GM23338 (cell line): ENCODE measurements at regions not wholly inside any gene's neighbourhood (a gene's known extent, or its start where the extent isn't known, plus 50 kb on each side); places are given as distances from the start of the nearest gene placed in this dataset.

Source experiments
- EZH2 ChIP-seq: fragments of 200-600 bp; sonication (generic); IDR thresholded peaks from one replicate; pipeline ENCODE4 v1.8.0; 2017; ENCODE audit warnings: antibody characterized with exemption, mild to moderate bottlenecking, low read depth; ENCODE audit not compliant: unreplicated experiment
- EZH2phosphoT487 ChIP-seq: fragments of 200-600 bp; sonication (generic); IDR thresholded peaks from one replicate; pipeline ENCODE4 v1.8.1; 2018; ENCODE audit warnings: antibody characterized with exemption; ENCODE audit not compliant: unreplicated experiment
- JUNB ChIP-seq: IDR thresholded peaks from one replicate; pipeline ENCODE4 v1.6.1; 2016; ENCODE audit warnings: antibody characterized with exemption; ENCODE audit not compliant: unreplicated experiment
- TF ChIP-seq, protein P1 (sequence below), 2 experiments: fragments of 200-600 bp in 1 of 2; sonication (generic) in 1 of 2; conservative IDR thresholded peaks; 2 replicates each; pipeline versions ENCODE4 v1.5.1 to v1.6.1; 2016 to 2017; ENCODE audit warnings: antibody characterized with exemption in 2 of 2, low read depth in 2 of 2, mild to moderate bottlenecking in 2 of 2, moderate library complexity in 1 of 2
- TF ChIP-seq, protein P2 (sequence below): IDR thresholded peaks from one replicate; pipeline ENCODE4 v1.6.1; 2018; ENCODE audit warnings: antibody characterized with exemption; ENCODE audit not compliant: unreplicated experiment

DNA sequence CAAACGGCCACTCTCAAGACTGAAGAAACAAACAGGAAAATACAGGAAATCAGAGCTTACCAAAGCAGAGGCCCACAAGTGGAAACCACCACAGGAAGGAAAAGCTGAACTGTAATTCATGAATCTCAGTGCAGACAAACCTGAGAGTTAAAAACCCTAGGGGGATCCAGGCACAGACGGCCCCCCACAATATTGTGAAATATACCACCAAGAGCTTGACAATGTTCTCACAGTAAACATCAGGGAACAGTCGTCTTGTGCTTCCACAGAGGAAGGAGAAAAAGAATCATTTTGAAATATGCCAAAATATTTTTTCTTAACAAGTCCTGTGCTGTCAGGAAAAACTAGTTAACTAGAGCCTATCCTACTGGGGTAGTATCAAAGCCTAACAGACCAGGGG lies 68.2 kb upstream of the NRG3 start:
- TF ChIP-seq, protein P1, sequence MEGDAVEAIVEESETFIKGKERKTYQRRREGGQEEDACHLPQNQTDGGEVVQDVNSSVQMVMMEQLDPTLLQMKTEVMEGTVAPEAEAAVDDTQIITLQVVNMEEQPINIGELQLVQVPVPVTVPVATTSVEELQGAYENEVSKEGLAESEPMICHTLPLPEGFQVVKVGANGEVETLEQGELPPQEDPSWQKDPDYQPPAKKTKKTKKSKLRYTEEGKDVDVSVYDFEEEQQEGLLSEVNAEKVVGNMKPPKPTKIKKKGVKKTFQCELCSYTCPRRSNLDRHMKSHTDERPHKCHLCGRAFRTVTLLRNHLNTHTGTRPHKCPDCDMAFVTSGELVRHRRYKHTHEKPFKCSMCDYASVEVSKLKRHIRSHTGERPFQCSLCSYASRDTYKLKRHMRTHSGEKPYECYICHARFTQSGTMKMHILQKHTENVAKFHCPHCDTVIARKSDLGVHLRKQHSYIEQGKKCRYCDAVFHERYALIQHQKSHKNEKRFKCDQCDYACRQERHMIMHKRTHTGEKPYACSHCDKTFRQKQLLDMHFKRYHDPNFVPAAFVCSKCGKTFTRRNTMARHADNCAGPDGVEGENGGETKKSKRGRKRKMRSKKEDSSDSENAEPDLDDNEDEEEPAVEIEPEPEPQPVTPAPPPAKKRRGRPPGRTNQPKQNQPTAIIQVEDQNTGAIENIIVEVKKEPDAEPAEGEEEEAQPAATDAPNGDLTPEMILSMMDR (conservative IDR thresholded peaks at IDR 0.05; ENCODE audit: low read depth in 2 of 2), result no peak
- TF ChIP-seq, protein P2, sequence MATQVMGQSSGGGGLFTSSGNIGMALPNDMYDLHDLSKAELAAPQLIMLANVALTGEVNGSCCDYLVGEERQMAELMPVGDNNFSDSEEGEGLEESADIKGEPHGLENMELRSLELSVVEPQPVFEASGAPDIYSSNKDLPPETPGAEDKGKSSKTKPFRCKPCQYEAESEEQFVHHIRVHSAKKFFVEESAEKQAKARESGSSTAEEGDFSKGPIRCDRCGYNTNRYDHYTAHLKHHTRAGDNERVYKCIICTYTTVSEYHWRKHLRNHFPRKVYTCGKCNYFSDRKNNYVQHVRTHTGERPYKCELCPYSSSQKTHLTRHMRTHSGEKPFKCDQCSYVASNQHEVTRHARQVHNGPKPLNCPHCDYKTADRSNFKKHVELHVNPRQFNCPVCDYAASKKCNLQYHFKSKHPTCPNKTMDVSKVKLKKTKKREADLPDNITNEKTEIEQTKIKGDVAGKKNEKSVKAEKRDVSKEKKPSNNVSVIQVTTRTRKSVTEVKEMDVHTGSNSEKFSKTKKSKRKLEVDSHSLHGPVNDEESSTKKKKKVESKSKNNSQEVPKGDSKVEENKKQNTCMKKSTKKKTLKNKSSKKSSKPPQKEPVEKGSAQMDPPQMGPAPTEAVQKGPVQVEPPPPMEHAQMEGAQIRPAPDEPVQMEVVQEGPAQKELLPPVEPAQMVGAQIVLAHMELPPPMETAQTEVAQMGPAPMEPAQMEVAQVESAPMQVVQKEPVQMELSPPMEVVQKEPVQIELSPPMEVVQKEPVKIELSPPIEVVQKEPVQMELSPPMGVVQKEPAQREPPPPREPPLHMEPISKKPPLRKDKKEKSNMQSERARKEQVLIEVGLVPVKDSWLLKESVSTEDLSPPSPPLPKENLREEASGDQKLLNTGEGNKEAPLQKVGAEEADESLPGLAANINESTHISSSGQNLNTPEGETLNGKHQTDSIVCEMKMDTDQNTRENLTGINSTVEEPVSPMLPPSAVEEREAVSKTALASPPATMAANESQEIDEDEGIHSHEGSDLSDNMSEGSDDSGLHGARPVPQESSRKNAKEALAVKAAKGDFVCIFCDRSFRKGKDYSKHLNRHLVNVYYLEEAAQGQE, result no peak
- TF ChIP-seq JUNB, result no peak
- TF ChIP-seq EZH2, result no peak
- no peak for TF ChIP-seq EZH2phosphoT487
